ENCODE measurements at regions not wholly inside any gene's neighbourhood (a gene's known extent, or its start where the extent isn't known, plus 50 kb on each side); places are given as distances from the start of the nearest gene placed in this dataset.

GRCh38 chr1:23639460-23640095, 52.0 kb upstream of the RPL11 start:
- intact Hi-C loops (cut with DNase I): no loop called here
- Histone ChIP-seq H3K36me3 (ENCODE audit: control insufficient read depth in 1 of 2, insufficient read depth in 2 of 2, low read length in 1 of 2) (no peaks in the 10 kb centered on the region), H3K4me1 (ENCODE audit: control insufficient read depth in 1 of 2, insufficient read depth in 2 of 2, low read length in 2 of 2) (no peaks in the 10 kb centered on the region), H3K4me3 (ENCODE audit: low read length in 2 of 2) (no peak overlapping the region), H3K27ac (ENCODE audit: low read depth in 1 of 2, low read length in 2 of 2) (no peak overlapping the region), H3K27me3 (ENCODE audit: control insufficient read depth in 1 of 2, insufficient read depth in 2 of 2, low read length in 1 of 2) (no peaks in the 10 kb centered on the region), H3K9me3 (ENCODE audit: control insufficient read depth, low read length) (no peaks in the 10 kb centered on the region)
- ATAC-seq (ENCODE audit: low FRiP score): no peak
- DNase-seq: no peak
- WGBS, 2 donors: 78 to 81% methylated on average over 5 to 7 of the region's 7 CpGs

- no peaks in the 10 kb centered on the region for H3K36me3 ChIP-seq (ENCODE audit: control insufficient read depth in 1 of 2, insufficient read depth in 2 of 2, low read length in 1 of 2)
- no peak overlapping the region for H3K27ac ChIP-seq (ENCODE audit: low read depth in 1 of 2, low read length in 2 of 2)
- no peak overlapping the region for H3K4me3 ChIP-seq (ENCODE audit: low read length in 2 of 2)
- no peaks in the 10 kb centered on the region for H3K27me3 ChIP-seq (ENCODE audit: control insufficient read depth in 1 of 2, insufficient read depth in 2 of 2, low read length in 1 of 2)
- H3K4me1 ChIP-seq (ENCODE audit: control insufficient read depth in 1 of 2, insufficient read depth in 2 of 2, low read length in 2 of 2): no peaks in the 10 kb centered on the region
- WGBS, 2 donors: 37% methylated on average over 5 of the region's 5 CpGs
- no peak for ATAC-seq (ENCODE audit: low FRiP score)
- H3K9me3 ChIP-seq (ENCODE audit: control insufficient read depth, low read length): no peaks in the 10 kb centered on the region
- no peak for DNase-seq
- intact Hi-C loops (cut with DNase I): no loop called here
Measured at GRCh38 chr1:23638786-23639241, 52.8 kb upstream of the RPL11 start.

- no peak for DNase-seq
- H3K27ac ChIP-seq (ENCODE audit: low read depth in 1 of 2, low read length in 2 of 2): no peak overlapping the region
- ATAC-seq (ENCODE audit: low FRiP score): peak; percentile 23
- WGBS, 2 donors: 75 to 77% methylated on average over 4 of the region's 4 CpGs
- intact Hi-C loops (cut with DNase I): no loop called here
- H3K9me3 ChIP-seq (ENCODE audit: control insufficient read depth, low read length): no peaks in the 10 kb centered on the region
- no peaks in the 10 kb centered on the region for H3K27me3 ChIP-seq (ENCODE audit: control insufficient read depth in 1 of 2, insufficient read depth in 2 of 2, low read length in 1 of 2)
- no peaks in the 10 kb centered on the region for H3K4me1 ChIP-seq (ENCODE audit: control insufficient read depth in 1 of 2, insufficient read depth in 2 of 2, low read length in 2 of 2)
- H3K4me3 ChIP-seq (ENCODE audit: low read length in 2 of 2): no peak overlapping the region
- no peaks in the 10 kb centered on the region for H3K36me3 ChIP-seq (ENCODE audit: control insufficient read depth in 1 of 2, insufficient read depth in 2 of 2, low read length in 1 of 2)
Measured at GRCh38 chr1:23638188-23638619, 53.4 kb upstream of the RPL11 start.

- no peaks in the 10 kb centered on the region for H3K36me3 ChIP-seq (ENCODE audit: control insufficient read depth in 1 of 2, insufficient read depth in 2 of 2, low read length in 1 of 2)
- H3K27ac ChIP-seq (ENCODE audit: low read depth in 1 of 2, low read length in 2 of 2): no peak overlapping the region
- DNase-seq: no peak
- no peak overlapping the region for H3K4me3 ChIP-seq (ENCODE audit: low read length in 2 of 2)
- H3K9me3 ChIP-seq (ENCODE audit: control insufficient read depth, low read length): no peaks in the 10 kb centered on the region
- ATAC-seq (ENCODE audit: low FRiP score): no peak
- intact Hi-C loops (cut with DNase I): loop anchor here (2.0 kb wide), 2 partner anchors 137 to 139 kb away; no protein-coding TSS in a partner anchor
- H3K27me3 ChIP-seq (ENCODE audit: control insufficient read depth in 1 of 2, insufficient read depth in 2 of 2, low read length in 1 of 2): no peaks in the 10 kb centered on the region
- 96 to 98% methylated on average over 7 of the region's 7 CpGs for WGBS, 2 donors
- no peaks in the 10 kb centered on the region for H3K4me1 ChIP-seq (ENCODE audit: control insufficient read depth in 1 of 2, insufficient read depth in 2 of 2, low read length in 2 of 2)
Measured at GRCh38 chr1:23636009-23636408, 55.6 kb upstream of the RPL11 start.

- H3K9me3 ChIP-seq (ENCODE audit: control insufficient read depth, low read length): no peaks in the 10 kb centered on the region
- intact Hi-C loops (cut with DNase I): loop anchor here in 1 of 2 donors (5.0 kb wide), 1 partner anchor 58 kb away; no protein-coding TSS in a partner anchor
- peak overlapping the region; percentile 47 to 54 for H3K4me3 ChIP-seq (ENCODE audit: low read length in 2 of 2)
- DNase-seq (peak; percentile 62 to 79), ATAC-seq (ENCODE audit: low FRiP score) (peak; percentile 82)
- H3K27me3 ChIP-seq (ENCODE audit: control insufficient read depth in 1 of 2, insufficient read depth in 2 of 2, low read length in 1 of 2): no peaks in the 10 kb centered on the region
- H3K36me3 ChIP-seq (ENCODE audit: control insufficient read depth in 1 of 2, insufficient read depth in 2 of 2, low read length in 1 of 2): no peaks in the 10 kb centered on the region
- WGBS, 2 donors: 20 to 21% methylated on average over 17 of the region's 17 CpGs
- peak overlapping the region; percentile 78 to 81 for H3K27ac ChIP-seq (ENCODE audit: low read depth in 1 of 2, low read length in 2 of 2)
- H3K4me1 ChIP-seq (ENCODE audit: control insufficient read depth in 1 of 2, insufficient read depth in 2 of 2, low read length in 2 of 2): no peaks in the 10 kb centered on the region
Measured at GRCh38 chr1:23634840-23635651, 56.6 kb upstream of the RPL11 start.

- Histone ChIP-seq H3K9me3 (ENCODE audit: control insufficient read depth, low read length) (no peaks in the 10 kb centered on the region), H3K27ac (ENCODE audit: low read depth in 1 of 2, low read length in 2 of 2) (peak overlapping the region in 1 of 2 donors; percentile 78), H3K4me3 (ENCODE audit: low read length in 2 of 2) (no peak overlapping the region), H3K4me1 (ENCODE audit: control insufficient read depth in 1 of 2, insufficient read depth in 2 of 2, low read length in 2 of 2) (no peaks in the 10 kb centered on the region), H3K36me3 (ENCODE audit: control insufficient read depth in 1 of 2, insufficient read depth in 2 of 2, low read length in 1 of 2) (no peaks in the 10 kb centered on the region), H3K27me3 (ENCODE audit: control insufficient read depth in 1 of 2, insufficient read depth in 2 of 2, low read length in 1 of 2) (no peaks in the 10 kb centered on the region)
- DNase-seq (no peak), ATAC-seq (ENCODE audit: low FRiP score) (no peak)
- WGBS, 2 donors: 68 to 69% methylated on average over 2 of the region's 2 CpGs
- intact Hi-C loops (cut with DNase I): loop anchor here in 1 of 2 donors (5.0 kb wide), 1 partner anchor 57 kb away; no protein-coding TSS in a partner anchor
Measured at GRCh38 chr1:23634518-23634839, 57.1 kb upstream of the RPL11 start.

DNA sequence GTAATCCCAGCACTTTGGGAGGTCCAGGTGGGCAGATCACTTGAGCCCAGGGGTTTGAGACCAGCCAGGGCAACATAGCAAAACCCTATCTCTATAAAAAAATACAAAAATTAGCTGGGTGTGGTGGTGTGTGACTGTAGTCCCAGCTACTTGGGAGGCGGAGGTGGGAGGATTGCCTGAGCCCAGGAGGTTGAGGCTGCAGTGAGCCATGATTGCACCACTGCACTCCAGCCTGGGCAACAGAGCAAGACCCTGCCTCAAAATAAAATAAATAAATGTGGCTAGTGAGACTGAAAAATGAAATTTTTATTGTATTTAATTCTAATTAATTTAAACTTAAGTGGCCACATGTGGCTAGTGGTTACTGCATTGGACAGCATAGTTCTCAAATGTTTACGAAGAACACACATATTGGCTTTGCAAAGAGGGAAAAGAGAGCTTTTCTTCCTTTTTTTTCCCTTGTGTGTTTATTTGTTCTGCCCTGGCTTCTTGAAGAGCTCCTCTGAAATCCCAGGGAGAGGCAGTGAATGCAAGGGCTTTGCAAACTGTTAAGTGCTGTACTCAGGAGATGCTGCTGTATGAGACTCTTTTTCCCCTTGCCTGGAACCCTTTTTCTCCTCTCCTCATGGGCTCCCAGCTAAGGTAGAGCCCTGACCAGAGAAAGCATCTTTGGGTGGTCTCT, 59.0 kb upstream of the RPL11 start:
- H3K27ac ChIP-seq (ENCODE audit: low read depth in 1 of 2, low read length in 2 of 2): no peak overlapping the region
- no peaks in the 10 kb centered on the region for H3K36me3 ChIP-seq (ENCODE audit: control insufficient read depth in 1 of 2, insufficient read depth in 2 of 2, low read length in 1 of 2)
- DNase-seq: no peak
- ATAC-seq (ENCODE audit: low FRiP score): no peak
- no peaks in the 10 kb centered on the region for H3K9me3 ChIP-seq (ENCODE audit: control insufficient read depth, low read length)
- 95 to 98% methylated on average over 2 of the region's 2 CpGs for WGBS, 2 donors
- no peak overlapping the region for H3K4me3 ChIP-seq (ENCODE audit: low read length in 2 of 2)
- no peaks in the 10 kb centered on the region for H3K4me1 ChIP-seq (ENCODE audit: control insufficient read depth in 1 of 2, insufficient read depth in 2 of 2, low read length in 2 of 2)
- intact Hi-C loops (cut with DNase I): loop anchor here in 1 of 2 donors (5.0 kb wide), 1 partner anchor 55 kb away; no protein-coding TSS in a partner anchor
- H3K27me3 ChIP-seq (ENCODE audit: control insufficient read depth in 1 of 2, insufficient read depth in 2 of 2, low read length in 1 of 2): no peaks in the 10 kb centered on the region

DNA sequence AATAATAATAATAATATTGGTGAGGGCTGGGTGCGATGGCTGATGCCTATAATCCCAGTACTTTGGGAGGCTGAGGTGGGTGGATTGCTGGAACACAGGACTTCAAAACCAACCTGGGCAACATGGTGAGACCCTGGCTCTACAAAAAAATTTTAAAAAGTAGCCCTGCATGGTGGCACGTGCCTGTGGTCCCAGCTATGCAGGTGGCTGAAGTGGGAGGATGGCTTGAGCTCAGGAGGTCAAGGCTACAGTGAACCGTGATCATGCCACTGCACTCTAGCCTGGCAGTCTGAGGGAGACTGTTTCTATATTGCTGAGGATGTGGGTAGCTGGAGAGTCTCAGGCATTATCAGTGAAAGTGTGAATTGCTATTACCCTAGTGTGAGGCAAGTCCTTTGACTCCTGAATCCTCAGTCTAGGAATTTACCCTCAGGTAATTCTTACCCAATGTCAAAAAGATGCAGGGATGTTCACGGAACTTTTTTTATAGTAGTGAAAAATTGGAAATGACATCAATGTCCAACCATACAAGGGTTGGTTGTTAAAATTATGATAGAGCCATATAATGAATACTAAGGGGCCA, 61.8 kb upstream of the RPL11 start:
- no peaks in the 10 kb centered on the region for H3K27me3 ChIP-seq (ENCODE audit: control insufficient read depth in 1 of 2, insufficient read depth in 2 of 2, low read length in 1 of 2)
- no peaks in the 10 kb centered on the region for H3K9me3 ChIP-seq (ENCODE audit: control insufficient read depth, low read length)
- no peaks in the 10 kb centered on the region for H3K4me1 ChIP-seq (ENCODE audit: control insufficient read depth in 1 of 2, insufficient read depth in 2 of 2, low read length in 2 of 2)
- no peak overlapping the region for H3K4me3 ChIP-seq (ENCODE audit: low read length in 2 of 2)
- ATAC-seq (ENCODE audit: low FRiP score) (no peak), DNase-seq (no peak)
- H3K27ac ChIP-seq (ENCODE audit: low read depth in 1 of 2, low read length in 2 of 2): no peak overlapping the region
- no peaks in the 10 kb centered on the region for H3K36me3 ChIP-seq (ENCODE audit: control insufficient read depth in 1 of 2, insufficient read depth in 2 of 2, low read length in 1 of 2)
- intact Hi-C loops (cut with DNase I): loop anchor here in 1 of 2 donors (5.0 kb wide), 1 partner anchor 52 kb away; no protein-coding TSS in a partner anchor
- WGBS, 2 donors: 87 to 90% methylated on average over 4 of the region's 4 CpGs

Data from aorta (tissue), 5 donors.